OCI-LY3 (cell line): ENCODE measurements at regions not wholly inside any gene's neighbourhood (a gene's known extent, or its start where the extent isn't known, plus 50 kb on each side); places are given as distances from the start of the nearest gene placed in this dataset.
"Not testable (repeated sequence)": the region's sequence is repeated elsewhere in the genome, so short reads cannot be mapped to it uniquely, and the experiment has no call there.

Experiments
- CTCF ChIP-seq: fragments of 200-600, 300-600 bp; sonication (generic); IDR thresholded peaks from 2 replicates; pipeline ENCODE4 v1.5.1; 2014; ENCODE audit warnings: antibody characterized with exemption, low read length, low read depth
- EZH2phosphoT487 ChIP-seq: fragments of 200-600 bp; shearing (Covaris generic); IDR thresholded peaks from 2 replicates; pipeline ENCODE4 v1.6.1; 2018; ENCODE audit warnings: antibody characterized with exemption, mixed run types, low read depth

- TF ChIP-seq CTCF, EZH2phosphoT487: not testable (repeated sequence)
Observed at GRCh38 chr13:109398071-109398470, 388.3 kb downstream of the IRS2 start.
